ENCODE measurements at regions not wholly inside any gene's neighbourhood (a gene's known extent, or its start where the extent isn't known, plus 50 kb on each side); places are given as distances from the start of the nearest gene placed in this dataset.
"Not testable (repeated sequence)": the region's sequence is repeated elsewhere in the genome, so short reads cannot be mapped to it uniquely, and the experiment has no call there.

DNA sequence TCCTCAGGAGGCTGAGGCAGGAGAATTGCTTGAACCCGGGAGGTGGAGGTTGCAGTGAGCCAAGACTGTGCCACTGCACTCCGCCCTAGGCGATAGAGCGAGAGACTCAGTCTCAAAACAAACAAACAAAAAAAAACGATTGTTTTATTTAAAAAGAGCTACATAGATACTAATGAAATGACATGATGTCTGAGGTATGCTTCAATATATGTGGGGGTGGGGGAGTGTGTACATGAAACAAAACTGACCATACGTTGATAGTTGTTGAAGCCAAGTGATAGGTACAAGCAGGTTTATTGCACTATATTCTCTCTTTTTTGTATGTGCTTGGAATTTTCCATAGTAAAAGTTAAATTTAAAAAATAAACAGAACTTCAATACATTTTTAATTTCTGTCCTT, 240.1 kb downstream of the TFAP2A start:
- no peak for DNase-seq

DNA sequence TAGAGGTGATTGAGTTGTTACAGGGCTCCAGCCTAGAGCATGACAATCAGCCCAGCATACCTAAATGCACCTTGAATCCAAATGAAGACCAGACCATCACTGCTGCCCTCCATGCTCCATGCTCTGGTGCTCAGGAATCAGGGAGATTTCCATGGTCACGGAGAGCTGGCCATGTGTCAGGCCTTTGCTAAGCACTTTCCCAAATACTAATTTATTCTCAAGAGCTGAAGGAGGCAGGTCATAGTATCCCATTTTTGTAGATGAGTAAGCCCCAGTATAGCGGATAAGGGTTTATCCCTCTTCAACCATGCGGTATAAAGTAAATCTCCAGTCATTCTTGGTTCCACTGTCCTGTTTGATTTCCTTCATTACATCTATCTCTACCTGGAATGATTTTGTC, 240.8 kb downstream of the TFAP2A start:
- DNase-seq = no peak

DNA sequence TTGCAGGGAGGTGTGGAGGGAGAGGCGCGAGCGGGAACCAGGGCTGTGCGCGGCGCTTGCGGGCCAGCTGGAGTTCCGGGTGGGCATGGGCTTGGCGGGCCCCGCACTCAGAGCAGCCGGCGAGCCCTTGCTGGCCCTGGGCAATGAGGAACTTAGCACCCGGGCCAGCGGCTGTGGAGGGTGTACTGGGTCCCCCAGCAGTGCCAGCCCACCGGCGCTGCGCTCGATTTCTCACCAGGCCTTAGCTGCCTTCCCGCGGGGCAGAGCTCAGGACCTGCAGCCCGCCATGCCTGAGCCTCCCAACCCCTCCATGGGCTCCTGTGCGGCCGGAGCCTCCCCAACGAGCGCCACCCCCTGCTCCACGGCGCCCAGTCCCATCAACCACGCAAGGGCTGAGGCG, 243.2 kb downstream of the TFAP2A start:
- not testable (repeated sequence) for DNase-seq

DNA sequence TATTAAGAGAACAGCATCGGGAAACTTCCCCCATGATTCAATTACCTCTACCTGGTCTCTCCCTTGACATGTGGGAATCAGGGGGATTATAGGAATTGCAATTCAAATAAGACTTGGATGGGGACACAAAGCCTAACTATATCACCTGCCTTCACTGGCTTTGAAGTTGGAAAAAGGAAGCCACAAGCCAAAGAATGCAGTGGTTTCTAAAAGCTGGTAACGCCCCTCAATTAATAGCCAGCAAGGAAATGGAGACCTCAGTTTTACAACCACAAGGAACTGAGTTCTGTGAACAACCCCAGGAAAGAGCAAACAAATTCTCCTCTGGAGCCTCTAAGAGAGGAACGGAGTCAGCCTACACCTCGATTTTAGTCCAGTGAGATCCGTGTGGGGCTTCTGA, 244.1 kb downstream of the TFAP2A start:
- no peak for DNase-seq

DNA sequence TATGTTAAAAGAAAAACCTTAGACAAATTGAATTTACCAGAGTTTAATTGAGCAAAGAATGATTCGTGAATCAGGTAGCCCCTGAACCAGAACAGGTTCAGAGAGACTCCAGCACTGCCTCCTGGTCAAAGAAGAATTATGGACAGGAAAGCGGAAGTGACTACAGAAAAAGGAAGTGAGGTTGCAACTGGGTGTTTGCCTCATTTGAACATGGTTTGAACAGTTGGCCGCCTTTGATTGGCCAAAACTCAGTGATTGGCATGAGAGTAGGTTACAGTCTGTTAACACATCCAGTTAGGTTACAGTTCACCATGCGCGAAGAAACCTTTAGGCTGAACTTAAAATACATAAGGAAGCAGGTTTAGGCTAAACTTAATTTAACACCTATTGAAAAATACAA, 248.8 kb downstream of the TFAP2A start:
- no peak for DNase-seq

DNA sequence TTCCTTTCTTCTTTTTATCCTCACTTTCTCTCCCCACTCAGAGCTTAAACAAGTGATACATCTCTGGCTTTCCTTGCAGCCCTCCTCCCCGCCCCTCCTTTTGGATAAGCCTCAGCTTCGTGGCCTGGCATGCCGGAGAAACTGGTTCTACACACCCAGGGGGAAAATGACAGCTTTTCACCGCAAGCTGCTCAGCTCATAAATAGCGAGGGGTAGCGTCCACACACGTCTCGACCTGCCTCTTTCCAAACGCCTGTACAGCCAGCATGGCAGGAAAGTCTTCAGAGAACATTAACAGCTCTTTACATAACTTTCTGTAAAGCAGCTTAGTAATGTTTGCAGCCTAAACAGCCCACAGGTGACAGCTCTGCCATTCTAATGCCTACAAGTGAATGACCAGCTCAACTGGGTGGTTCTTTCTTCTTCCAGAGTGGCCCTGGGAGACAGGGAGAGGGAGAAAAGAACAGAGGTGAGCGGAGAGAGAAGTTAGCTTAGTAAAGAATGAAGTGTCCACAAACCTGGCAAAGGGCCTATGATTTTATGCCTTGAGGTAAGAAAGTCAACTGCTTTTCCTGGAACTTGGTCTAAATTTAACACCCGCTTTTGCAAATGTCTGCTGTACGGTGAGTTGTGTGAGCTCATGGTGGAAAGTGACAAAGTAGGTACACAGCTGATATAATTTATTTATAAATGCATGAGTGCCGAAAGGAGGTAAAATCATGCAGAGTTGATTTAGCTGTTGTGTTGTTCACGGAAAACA, 251.5 kb downstream of the TFAP2A start:
- DNase-seq = peak; percentile 25

DNA sequence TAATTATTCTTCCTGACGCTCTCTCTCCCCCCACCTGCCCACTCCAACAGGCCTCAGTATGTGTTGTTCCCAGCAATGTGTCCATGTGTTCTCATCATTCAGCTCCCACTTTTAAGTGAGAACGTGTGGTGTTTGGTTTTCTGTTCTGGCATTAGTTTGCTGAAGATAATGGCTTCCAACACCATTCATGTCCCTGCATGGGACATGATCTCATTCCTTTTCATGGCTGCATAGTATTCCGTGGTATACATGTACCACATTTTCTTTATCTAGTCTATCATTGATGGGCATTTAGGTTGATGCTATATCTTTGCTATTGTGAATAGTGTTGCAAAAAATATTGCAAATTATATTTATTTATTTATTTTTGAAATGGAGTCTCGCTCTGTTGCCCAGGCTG, 258.0 kb downstream of the TFAP2A start:
- no peak for DNase-seq

DNA sequence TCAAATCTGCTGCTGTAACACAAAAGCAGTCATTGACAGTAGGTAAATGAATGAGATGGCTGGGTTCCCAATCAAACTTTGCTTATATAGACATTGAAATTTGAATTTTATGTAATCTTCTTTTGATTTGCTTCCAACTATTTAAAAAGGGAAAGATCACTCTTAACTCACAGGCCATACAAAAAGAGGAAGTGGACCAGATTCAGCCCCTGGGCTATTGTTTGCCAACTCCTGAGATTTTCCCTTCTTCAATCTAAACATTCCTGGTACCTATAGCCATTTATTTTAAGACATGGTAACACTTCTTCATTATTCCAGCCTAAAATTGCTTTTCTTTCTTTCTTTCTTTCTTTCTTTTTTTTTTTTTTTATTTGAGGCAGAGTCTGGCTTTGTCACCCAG, 260.6 kb downstream of the TFAP2A start:
- peak; percentile 31 for DNase-seq

DNA sequence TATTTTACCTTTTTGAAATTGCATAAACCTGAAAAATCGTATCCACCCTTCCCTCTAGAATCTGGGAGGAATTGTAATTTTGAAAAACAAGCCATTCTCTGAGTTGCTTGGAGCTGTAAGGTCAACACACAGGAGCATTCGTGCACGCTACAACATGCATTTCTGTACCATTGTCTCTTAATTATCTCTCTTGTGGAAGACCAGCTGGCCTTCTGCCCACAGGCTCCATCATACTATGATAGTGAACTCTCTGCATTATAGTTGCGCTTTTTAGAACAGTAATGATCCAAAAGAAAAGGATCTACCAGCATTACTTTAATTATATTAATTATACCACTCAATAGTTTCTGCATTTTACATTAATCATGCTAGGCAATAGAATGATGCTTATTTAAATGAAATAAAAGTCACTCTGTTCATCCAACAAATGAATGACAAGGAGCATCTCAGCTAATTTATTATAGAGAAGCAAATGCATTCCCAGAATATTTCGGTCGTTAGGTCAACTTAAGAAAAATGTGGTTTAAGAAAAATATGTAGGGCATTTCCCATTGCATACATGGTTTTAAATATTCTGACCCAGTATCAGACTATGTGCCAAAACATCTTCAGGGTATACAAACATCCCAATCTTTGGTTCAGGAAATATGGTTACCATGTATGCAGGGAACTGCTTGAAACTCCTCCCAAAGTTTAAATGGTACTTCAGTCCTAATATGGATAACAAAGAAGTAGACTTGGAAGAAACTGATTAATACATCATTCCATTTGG, 263.5 kb downstream of the TFAP2A start:
- no peak for DNase-seq

DNA sequence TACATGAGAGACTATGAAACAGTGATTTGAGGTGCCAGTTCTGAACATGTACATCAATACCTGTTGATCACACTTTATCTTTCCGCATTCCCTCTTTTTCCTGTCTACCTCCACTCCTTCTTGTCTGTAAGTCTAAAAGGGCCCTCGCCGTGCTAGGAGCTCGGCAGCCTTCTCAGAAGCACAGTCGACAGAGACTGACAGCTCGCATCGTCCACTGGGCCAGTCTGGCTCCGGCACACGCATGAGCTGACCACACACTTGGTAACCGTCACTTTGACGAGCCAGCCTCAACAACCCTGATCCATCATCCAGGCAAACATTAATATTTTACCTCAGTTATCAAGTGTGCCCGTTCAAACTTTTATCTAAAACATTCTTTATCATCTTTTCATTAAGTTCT, 265.3 kb downstream of the TFAP2A start:
- DNase-seq = no peak

DNA sequence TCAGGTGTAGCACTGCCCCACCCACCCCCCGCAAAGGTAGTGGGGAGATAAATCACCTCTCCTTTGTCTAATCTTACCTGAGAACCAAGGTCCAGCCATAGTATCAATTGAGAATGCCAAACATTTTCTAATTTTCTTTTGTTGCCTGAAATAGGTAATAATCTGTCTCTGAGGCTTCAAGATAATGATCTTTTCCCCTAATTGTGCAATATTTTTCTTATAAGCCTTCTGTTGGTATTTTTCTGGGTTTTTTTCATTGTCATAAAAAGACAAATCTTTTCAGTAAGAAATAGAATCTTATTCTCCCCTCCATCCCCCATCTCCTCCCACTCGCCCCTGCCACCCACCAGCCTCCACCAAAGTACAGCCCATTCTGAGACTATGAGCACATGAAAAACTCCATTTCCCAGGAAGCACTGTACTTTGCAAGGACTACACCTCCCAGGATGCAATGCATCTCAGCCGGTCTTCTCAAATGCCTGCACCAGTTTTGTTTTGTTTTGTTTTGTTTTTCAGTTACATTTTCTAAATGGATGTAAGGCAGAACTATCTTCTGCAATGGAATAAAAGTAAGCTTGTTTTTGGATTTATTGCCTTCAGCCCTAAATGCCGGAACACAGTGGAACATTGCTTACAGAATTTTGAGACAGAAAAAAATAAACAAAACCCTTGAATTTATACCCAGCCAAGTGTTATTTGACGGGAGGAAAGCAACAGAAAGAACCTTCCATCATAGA, 268.0 kb downstream of the TFAP2A start:
- no peak for DNase-seq

DNA sequence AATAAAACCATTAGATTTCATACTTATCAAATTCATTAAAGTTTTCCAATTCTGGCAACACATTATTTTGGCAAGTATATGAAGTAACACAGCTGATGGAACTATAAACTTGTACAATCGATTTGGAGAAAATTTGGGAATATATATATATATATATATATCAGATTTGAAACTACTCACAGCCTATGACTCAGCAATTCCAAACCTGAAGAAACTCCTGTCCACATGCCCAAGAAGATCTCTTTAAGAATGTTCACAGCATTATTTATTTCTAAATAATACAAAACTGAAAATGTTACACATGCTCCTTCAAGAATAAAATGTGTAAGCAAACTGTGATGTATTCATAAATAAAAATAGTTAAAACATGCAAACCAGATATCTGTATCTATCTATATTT, 270.1 kb downstream of the TFAP2A start:
- DNase-seq = no peak

DNA sequence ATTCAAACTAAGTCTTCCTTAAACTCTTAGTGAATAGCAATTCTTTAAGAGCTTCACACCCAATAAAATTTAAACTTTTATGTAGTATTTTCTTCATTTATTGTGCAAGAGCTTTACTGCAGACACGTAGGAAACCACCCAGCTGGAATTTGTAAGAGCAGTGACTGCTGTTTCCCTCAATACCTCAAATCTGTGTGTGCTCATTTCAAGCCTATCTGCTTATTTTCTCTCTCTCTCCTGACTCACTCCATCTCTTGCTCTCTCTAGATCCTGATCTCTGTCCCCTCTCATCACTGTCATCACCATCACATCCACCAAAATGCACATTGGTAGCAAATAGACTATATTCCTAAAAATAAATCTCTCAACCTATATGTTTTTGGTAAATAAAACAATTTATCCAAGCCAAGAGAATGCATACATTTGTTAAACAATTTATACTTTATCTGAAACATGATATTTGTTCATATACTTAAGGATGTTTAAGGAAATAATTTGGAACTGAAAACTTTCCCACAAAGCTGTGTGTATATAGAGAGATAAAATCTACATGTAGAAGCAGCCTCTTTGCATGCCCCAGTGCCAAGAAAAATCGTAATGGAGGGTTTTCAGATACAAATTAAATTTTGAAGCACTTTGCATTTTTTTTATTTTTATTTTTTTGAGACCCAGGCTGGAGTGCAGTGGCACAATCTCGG, 273.0 kb downstream of the TFAP2A start:
- no peak for DNase-seq

DNA sequence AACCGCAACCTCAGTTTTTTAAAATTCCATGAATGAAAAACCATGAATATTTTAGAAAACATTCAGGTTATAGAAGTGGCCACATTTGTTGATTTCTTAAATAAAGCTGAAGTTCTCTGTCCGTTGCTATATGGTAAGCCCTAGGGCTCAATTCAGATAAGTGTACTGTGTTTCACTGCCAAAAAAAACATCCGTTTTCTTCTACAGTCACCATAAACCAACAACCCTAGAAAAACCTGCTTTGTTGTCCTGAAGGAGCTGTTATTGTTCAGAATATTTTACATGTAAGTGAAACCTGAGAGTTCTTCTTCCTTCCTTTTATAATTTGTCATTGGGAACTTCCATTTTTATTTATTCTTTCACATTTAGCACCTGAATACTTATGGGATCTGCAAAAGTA, 274.1 kb downstream of the TFAP2A start:
- DNase-seq = peak; percentile 37

DNA sequence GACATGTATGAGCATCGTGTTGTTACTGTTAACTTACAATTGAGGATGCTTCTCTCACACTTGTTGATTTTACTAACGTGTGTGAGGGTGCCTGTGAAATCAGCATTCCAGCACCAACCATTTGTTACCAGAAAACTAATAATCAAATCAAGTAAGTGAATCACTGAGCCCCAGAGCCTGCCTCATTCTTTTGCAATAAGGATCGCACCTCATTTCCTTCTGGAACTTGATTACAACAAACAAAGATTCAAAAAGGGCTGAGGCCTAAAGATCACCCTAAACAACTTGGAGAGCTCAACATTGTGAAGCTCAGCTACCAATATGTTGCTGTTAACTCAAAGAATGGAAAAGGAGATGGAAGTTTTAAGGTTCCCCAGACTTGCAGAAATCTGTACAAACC, 274.7 kb downstream of the TFAP2A start:
- DNase-seq = no peak

DNA sequence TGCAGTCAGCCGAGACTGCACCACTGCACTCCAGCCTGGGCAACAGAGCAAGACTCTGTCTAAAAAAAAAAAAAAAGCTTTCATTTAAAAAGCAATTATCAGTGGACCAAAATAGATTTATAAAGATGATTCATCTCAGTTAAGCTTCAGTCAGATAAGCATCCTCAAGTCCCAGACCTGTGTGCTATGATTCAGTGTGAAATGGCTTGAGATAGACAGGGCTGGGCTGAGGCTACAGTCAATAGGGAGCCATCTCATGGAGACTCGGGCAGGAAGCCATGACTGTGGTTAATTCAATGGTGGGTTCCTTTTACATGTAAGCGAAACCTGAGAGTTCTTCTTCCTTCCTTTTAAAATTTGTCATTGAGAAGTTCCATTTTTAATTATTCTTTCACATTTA, 276.0 kb downstream of the TFAP2A start:
- DNase-seq = no peak

DNA sequence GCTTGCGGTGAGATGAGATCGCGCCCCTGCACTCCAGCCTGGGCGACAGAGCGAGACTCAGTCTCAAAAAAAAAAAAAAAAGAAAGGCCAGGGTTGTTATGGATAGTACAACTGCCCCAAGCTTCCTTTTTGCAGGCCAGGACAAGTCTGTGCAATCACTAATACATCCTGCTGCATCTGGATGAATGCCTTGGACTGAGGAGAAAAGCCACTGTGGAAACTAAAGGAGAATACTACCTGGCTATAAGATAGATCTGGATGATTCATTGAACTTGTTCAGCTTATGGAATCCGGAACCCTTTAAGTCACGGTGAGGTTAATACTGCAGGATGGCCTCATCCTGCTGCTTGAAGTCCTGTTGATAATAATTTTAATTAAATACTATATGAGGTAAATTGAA, 278.2 kb downstream of the TFAP2A start:
- DNase-seq = no peak

DNA sequence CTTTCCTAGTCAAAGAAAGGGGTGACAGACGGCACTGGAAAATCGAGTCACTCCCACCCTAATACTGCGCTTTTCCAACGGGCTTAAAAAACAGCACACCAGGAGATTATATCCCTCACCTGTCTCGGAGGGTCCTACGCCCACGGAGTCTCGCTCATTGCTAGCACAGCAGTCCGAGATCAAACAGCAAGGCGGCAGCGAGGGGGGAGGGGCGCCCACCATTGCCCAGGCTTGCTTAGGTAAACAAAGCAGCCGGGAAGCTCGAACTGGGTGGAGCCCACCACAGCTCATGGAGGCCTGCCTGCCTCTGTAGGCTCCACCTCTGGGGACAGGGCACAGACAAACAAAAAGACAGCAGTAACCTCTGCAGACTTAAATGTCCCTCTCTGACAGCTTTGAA, 280.7 kb downstream of the TFAP2A start:
- not testable (repeated sequence) for DNase-seq

DNA sequence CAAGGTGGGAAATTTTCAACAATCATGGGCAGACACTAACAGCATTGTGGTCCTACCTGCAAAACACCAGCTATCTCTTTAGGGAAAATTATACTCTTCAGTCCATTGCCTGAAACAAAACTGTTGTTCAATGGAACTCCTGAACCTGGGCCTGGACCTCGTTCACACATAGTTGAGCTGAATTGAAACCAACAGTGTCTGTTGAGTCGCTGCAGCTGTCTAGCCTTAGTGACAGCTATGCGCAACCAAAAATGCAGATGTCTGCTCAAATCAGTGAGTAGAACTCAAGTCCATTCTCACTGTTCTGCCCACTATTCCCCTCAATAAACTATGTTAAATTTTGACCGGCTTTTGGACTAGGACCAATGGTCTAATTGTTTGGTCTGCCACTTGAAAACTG, 286.2 kb downstream of the TFAP2A start:
- no peak for DNase-seq

DNA sequence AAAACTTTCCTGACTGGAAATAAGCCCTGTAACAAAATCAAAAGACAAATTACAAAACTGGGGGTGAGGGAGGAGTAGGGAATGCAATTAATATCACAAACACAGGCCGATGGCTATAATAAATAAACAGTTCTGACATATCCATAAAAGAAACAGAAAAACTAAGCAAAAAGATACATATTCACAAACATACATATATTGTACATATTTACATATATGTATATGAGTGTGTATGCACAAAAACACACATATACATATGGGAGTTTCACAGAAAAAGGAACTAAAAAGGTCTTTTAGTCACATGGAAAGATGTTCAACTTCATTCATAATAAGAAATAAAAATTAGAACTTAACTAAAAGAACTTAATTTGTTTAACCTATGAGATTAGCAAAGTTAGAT, 292.7 kb downstream of the TFAP2A start:
- no peak for DNase-seq

DNA sequence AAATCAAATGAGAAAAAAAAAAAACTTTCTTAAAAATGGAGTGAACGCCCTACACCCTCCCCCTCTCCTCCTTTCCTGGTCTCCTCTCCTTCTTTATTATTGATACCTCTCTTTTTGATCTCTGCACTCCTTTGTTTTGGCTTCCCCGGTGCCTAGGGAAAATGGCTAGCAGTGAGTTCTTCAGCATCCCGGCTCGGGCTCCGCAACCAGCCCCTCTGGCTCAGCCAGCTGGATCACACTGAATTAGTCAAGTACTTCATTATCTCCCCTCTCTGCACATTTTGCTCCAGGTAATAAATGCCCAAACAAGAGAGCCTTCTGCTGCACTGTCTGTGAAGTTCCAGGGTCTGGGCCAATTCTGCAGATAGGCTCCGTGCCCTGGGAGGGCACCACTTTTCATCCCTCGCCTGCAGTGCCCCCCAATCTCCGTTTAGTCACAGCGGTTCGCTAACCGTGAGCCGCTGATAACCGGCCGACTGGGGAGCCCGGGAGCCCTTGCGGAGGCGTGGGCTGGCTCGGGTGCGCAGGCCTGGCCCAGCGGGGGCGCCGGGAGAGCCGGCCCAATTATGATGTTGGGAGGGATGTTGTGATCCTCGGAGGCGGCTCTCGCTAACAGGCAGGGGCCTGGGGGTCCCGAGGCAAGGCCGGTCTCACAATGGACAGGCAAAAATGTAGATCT, 301.9 kb downstream of the TFAP2A start:
- no peak for DNase-seq

DNA sequence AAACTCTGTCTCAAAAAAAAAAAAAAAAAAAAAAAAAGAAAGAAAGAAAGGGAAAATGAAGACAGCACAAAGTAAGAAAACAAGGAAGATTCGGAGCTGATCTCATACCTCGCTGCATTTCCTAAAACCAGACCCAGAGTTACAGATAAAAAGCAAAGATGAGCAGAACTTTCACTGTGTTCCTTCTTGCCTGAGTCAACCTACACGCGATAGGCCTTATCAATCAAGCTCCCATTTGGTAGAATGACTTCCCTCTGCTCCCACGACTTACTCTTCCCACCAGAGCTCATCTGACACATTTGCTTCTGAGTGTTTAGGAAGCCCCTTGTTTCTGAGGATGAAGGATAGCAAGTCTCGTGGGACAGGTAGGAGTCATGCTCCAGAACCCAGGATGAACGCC, 302.9 kb downstream of the TFAP2A start:
- no peak for DNase-seq

Data from DMS153 (cell line).